CD14-positive monocyte (primary cell): ENCODE measurements at regions not wholly inside any gene's neighbourhood (a gene's known extent, or its start where the extent isn't known, plus 50 kb on each side); places are given as distances from the start of the nearest gene placed in this dataset.

Experiments
- DNase-seq, 3 donors: peaks; one replicate each; pipeline ENCODE4 v3.0.0-alpha.2; 2011 to 2022
- H2AFZ ChIP-seq: 2 replicates; pipeline ENCODE4 v1.6.0; 2012; ENCODE audit warnings: mild to moderate bottlenecking, low read depth, low read length, inconsistent platforms; ENCODE audit not compliant: insufficient read depth, poor library complexity, severe bottlenecking
- H3K27ac ChIP-seq, 2 donors: 1 replicate in 1 of 2; 2 replicates in 1 of 2; pipeline ENCODE4 v1.5.1; 2012 to 2013; ENCODE audit warnings: low read length in 2 of 2, control low read depth in 1 of 2, inconsistent platforms in 1 of 2, low read depth in 1 of 2, mild to moderate bottlenecking in 1 of 2
- H3K27me3 ChIP-seq, 2 donors: one replicate each; pipeline versions ENCODE4 v1.6.0 to v1.6.1; 2011 to 2013; ENCODE audit warnings: low read length in 2 of 2; ENCODE audit not compliant: control insufficient read depth in 2 of 2, insufficient read depth in 2 of 2
- H3K36me3 ChIP-seq, 2 donors: replicated peaks in 1 of 2; 1 replicate in 1 of 2; 2 replicates in 1 of 2; pipeline versions ENCODE4 v1.5.1 to v1.6.1; 2012 to 2013; ENCODE audit warnings: low read length in 2 of 2, control low read depth in 1 of 2, inconsistent platforms in 1 of 2, mild to moderate bottlenecking in 1 of 2; ENCODE audit not compliant: insufficient read depth in 2 of 2, control insufficient read depth in 1 of 2
- H3K4me1 ChIP-seq, 2 donors: 1 replicate in 1 of 2; 2 replicates in 1 of 2; pipeline versions ENCODE4 v1.5.1 to v1.6.1; 2012 to 2013; ENCODE audit warnings: low read length in 2 of 2, control low read depth in 1 of 2, inconsistent platforms in 1 of 2, mild to moderate bottlenecking in 1 of 2, moderate library complexity in 1 of 2; ENCODE audit not compliant: insufficient read depth in 2 of 2, control insufficient read depth in 1 of 2
- H3K4me2 ChIP-seq: replicated peaks from 2 replicates; pipeline ENCODE3; 2012; ENCODE audit warnings: low read length, moderate library complexity, mild to moderate bottlenecking; ENCODE audit not compliant: poor library complexity, severe bottlenecking; ENCODE audit errors: extremely low read depth
- H3K4me3 ChIP-seq, 3 experiments: fragments of 200-600 bp in 1 of 3; sonication (generic) in 1 of 3; replicated peaks in 1 of 3; 1 replicate in 2 of 3; 2 replicates in 1 of 3; pipeline ENCODE4 v1.5.1; 2011 to 2013; ENCODE audit warnings: low read length in 3 of 3, mild to moderate bottlenecking in 3 of 3, control low read depth in 2 of 3, low read depth in 2 of 3, inconsistent platforms in 1 of 3, moderate library complexity in 1 of 3
- H3K79me2 ChIP-seq: 2 replicates; pipeline ENCODE4 v1.6.0; 2012; ENCODE audit warnings: mild to moderate bottlenecking, control low read depth, inconsistent platforms, low read length, moderate library complexity; ENCODE audit not compliant: insufficient read depth
- H3K9ac ChIP-seq: 2 replicates; pipeline ENCODE4 v1.6.0; 2017; ENCODE audit warnings: low read length, mild to moderate bottlenecking; ENCODE audit not compliant: insufficient read depth, poor library complexity, severe bottlenecking
- H3K9me3 ChIP-seq, 2 donors: replicated peaks in 1 of 2; 1 replicate in 1 of 2; 2 replicates in 1 of 2; pipeline versions ENCODE4 v1.5.1 to v1.6.1; 2012 to 2013; ENCODE audit warnings: low read length in 2 of 2, control low read depth in 1 of 2; ENCODE audit not compliant: control insufficient read depth in 1 of 2, insufficient read depth in 1 of 2
- H4K20me1 ChIP-seq: 2 replicates; pipeline ENCODE4 v1.6.0; 2012; ENCODE audit warnings: mild to moderate bottlenecking, low read length, control low read depth, moderate library complexity; ENCODE audit not compliant: insufficient read depth
- H3K27ac Mint-ChIP-seq, 7 donors: one replicate each; pipeline ENCODE4 v1.8.0; 2020; ENCODE audit warnings: mild to moderate bottlenecking in 7 of 7, mixed read lengths in 7 of 7, moderate library complexity in 6 of 7, inconsistent platforms in 2 of 7
- H3K27me3 Mint-ChIP-seq, 3 donors: one replicate each; pipeline ENCODE4 v1.8.0; 2021 to 2022; ENCODE audit warnings: low read depth in 3 of 3, mild to moderate bottlenecking in 3 of 3, mixed read lengths in 3 of 3, moderate library complexity in 3 of 3, inconsistent platforms in 1 of 3
- H3K36me3 Mint-ChIP-seq, 2 donors: one replicate each; pipeline ENCODE4 v1.8.0; 2020; ENCODE audit warnings: mixed read lengths in 2 of 2, inconsistent platforms in 1 of 2, mild to moderate bottlenecking in 1 of 2
- H3K4me1 Mint-ChIP-seq: one replicate; pipeline ENCODE4 v1.8.0; 2020; ENCODE audit warnings: mild to moderate bottlenecking, mixed read lengths
- H3K4me3 Mint-ChIP-seq, 2 donors: one replicate each; pipeline ENCODE4 v1.8.0; 2020; ENCODE audit warnings: mild to moderate bottlenecking in 2 of 2, mixed read lengths in 2 of 2, moderate library complexity in 1 of 2
- H3K9me3 Mint-ChIP-seq, 7 donors: one replicate each; pipeline ENCODE4 v1.8.0; 2020 to 2022; ENCODE audit warnings: mixed read lengths in 7 of 7, mild to moderate bottlenecking in 6 of 7, moderate library complexity in 6 of 7, inconsistent platforms in 2 of 7
- WGBS: methylation state at CpG from one replicate; pipeline ENCODE4 v1.1.5; 2013; ENCODE audit warnings: missing lambda C conversion rate; ENCODE audit not compliant: insufficient coverage; 5-methylcytosine and 5-hydroxymethylcytosine counted together
- intact Hi-C, 2 donors: fragments of 100-400 bp; cut with micrococcal nuclease; formaldehyde crosslinking; loops; one replicate each; pipeline versions ENCODE4 v1.15.0 to v1.15.1; 2023
- TF ChIP-seq, protein P1 (sequence below): fragments of 200-600 bp; IDR thresholded peaks from one replicate; pipeline ENCODE4 v1.8.0; 2022; ENCODE audit warnings: antibody characterized with exemption, mild to moderate bottlenecking

DNA sequence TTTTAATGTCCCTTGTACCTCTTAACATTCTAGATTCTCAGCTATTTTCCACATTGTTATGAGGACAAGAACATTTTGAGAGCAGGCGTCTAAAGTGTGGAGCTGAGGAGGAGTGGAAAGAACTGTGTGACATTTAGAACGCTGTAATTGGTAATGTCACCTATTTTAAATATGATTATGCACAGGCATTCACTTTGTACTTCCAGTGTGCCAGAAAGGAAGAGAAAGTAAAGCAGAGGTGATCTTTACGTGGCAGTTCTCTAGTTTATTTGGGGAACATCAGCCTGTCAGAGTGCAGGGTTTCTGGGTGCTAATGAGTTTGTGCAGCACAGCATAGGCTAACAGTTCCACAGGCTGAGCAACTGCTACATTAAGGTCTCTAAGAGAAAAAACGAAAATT lies 498.4 kb upstream of the POM121L12 start:
- Mint-ChIP-seq H3K27me3 (no peaks in the 10 kb centered on the region), H3K36me3 (no peaks in the 10 kb centered on the region), H3K9me3 (peaks cover 0 to 15% (median 4%) of the 10 kb centered on the region in 7 donors), H3K4me3 (no peak overlapping the region), H3K27ac (no peak overlapping the region), H3K4me1 (no peaks in the 10 kb centered on the region)
- no peaks in the 10 kb centered on the region for H3K4me1 ChIP-seq
- H3K9me3 ChIP-seq: no peaks in the 10 kb centered on the region
- no peaks in the 10 kb centered on the region for H3K36me3 ChIP-seq
- H4K20me1 ChIP-seq: no peaks in the 10 kb centered on the region
- intact Hi-C loops: no loop called here
- no peaks in the 10 kb centered on the region for H3K79me2 ChIP-seq
- DNase-seq: no peak
- H3K4me2 ChIP-seq: no peak overlapping the region
- TF ChIP-seq, protein P1, sequence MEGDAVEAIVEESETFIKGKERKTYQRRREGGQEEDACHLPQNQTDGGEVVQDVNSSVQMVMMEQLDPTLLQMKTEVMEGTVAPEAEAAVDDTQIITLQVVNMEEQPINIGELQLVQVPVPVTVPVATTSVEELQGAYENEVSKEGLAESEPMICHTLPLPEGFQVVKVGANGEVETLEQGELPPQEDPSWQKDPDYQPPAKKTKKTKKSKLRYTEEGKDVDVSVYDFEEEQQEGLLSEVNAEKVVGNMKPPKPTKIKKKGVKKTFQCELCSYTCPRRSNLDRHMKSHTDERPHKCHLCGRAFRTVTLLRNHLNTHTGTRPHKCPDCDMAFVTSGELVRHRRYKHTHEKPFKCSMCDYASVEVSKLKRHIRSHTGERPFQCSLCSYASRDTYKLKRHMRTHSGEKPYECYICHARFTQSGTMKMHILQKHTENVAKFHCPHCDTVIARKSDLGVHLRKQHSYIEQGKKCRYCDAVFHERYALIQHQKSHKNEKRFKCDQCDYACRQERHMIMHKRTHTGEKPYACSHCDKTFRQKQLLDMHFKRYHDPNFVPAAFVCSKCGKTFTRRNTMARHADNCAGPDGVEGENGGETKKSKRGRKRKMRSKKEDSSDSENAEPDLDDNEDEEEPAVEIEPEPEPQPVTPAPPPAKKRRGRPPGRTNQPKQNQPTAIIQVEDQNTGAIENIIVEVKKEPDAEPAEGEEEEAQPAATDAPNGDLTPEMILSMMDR: no peak
- no peak overlapping the region for H3K27ac ChIP-seq
- no peak overlapping the region for H3K9ac ChIP-seq
- H3K27me3 ChIP-seq: no peaks in the 10 kb centered on the region
- H2AFZ ChIP-seq: no peak overlapping the region
- H3K4me3 ChIP-seq: no peak overlapping the region
- WGBS: 100% methylated on average over 1 of the region's 4 CpGs

DNA sequence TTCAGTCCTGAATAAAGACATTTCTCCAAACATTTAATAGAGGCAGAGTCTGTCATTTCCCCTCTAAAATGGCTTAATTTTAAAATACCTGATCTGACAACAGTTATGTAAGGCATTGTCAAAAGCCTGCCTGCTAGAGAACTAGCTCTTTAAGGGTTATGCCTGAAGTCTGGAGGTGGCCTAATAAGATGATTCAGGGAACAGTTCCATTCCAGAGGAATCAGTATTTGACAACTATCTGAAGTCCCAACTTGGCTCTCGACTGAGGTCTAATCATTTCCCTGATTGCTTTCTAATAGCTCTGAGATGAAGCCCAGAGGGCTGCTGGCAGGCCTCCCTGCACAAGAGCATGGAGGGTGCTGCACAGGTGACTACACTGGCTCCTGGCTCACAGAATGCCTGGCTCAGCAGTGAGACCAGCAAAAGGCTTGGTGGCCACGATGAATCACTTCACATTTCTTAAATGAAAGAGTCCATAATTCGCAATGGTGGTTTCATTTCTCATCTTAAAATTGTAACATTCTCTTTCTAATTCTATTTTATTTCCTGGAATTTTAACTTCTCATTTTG lies 509.6 kb upstream of the POM121L12 start:
- Histone ChIP-seq H3K4me1 (no peaks in the 10 kb centered on the region), H3K36me3 (no peaks in the 10 kb centered on the region), H3K9ac (no peak overlapping the region), H3K4me3 (no peak overlapping the region), H2AFZ (no peak overlapping the region), H3K27me3 (no peaks in the 10 kb centered on the region), H3K9me3 (peaks cover 0 to 4% of the 10 kb centered on the region in 2 donors), H4K20me1 (no peaks in the 10 kb centered on the region), H3K4me2 (no peak overlapping the region), H3K79me2 (no peaks in the 10 kb centered on the region), H3K27ac (no peak overlapping the region)
- H3K27ac Mint-ChIP-seq: no peak overlapping the region
- intact Hi-C loops: no loop called here
- H3K4me1 Mint-ChIP-seq: no peaks in the 10 kb centered on the region
- no peak for DNase-seq
- WGBS: 100% methylated on average over 1 of the region's 3 CpGs
- TF ChIP-seq, protein P1: no peak
- no peaks in the 10 kb centered on the region for H3K27me3 Mint-ChIP-seq
- no peaks in the 10 kb centered on the region for H3K36me3 Mint-ChIP-seq
- H3K4me3 Mint-ChIP-seq: no peak overlapping the region
- H3K9me3 Mint-ChIP-seq: peaks cover 0 to 7% (median 3%) of the 10 kb centered on the region in 7 donors
